Effector memory CD4-positive, alpha-beta T cell (primary cell): ENCODE measurements at regions not wholly inside any gene's neighbourhood (a gene's known extent, or its start where the extent isn't known, plus 50 kb on each side); places are given as distances from the start of the nearest gene placed in this dataset.
"Not testable (repeated sequence)": the region's sequence is repeated elsewhere in the genome, so short reads cannot be mapped to it uniquely, and the experiment has no call there.

Source experiments
- DNase-seq, 3 donors: peaks; one replicate each; pipeline ENCODE4 v3.0.0-alpha.2; 2020
- H3K27ac ChIP-seq: 2 replicates; pipeline ENCODE4 v1.7.0; 2013; ENCODE audit warnings: mild to moderate bottlenecking, low read length, moderate library complexity; ENCODE audit not compliant: insufficient read depth, poor library complexity, severe bottlenecking
- H3K27me3 ChIP-seq: replicated peaks from 2 replicates; pipeline ENCODE4 v1.7.0; 2013; ENCODE audit warnings: mild to moderate bottlenecking, low read length; ENCODE audit not compliant: insufficient read depth, control insufficient read depth, poor library complexity, severe bottlenecking
- H3K36me3 ChIP-seq: 2 replicates; pipeline ENCODE4 v1.7.0; 2013; ENCODE audit warnings: mild to moderate bottlenecking, low read length, moderate library complexity; ENCODE audit not compliant: control insufficient read depth, insufficient read depth
- H3K4me1 ChIP-seq: 2 replicates; pipeline ENCODE4 v1.7.0; 2013; ENCODE audit warnings: low read length, mild to moderate bottlenecking; ENCODE audit not compliant: control insufficient read depth, insufficient read depth, poor library complexity, severe bottlenecking
- H3K4me3 ChIP-seq: 2 replicates; pipeline ENCODE4 v1.7.0; 2013; ENCODE audit warnings: low read length, low read depth, mild to moderate bottlenecking; ENCODE audit not compliant: insufficient read depth, poor library complexity, severe bottlenecking
- H3K9me3 ChIP-seq: 2 replicates; pipeline ENCODE4 v1.7.0; 2013; ENCODE audit warnings: mild to moderate bottlenecking, low read length, moderate library complexity; ENCODE audit not compliant: control insufficient read depth

DNA sequence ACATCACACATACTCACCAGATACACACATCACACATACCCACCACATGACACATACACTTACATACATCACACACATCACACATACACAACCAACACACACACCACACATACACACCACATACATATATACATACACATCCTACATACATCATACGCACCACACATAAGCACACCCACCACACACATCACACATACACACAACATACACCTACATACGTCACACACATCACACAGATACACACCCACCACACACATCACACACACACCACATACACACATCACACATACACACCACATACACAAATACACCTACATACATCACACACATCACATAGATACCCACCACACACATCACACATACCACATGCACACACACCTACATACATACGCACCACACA, 158.4 kb downstream of the NDUFA10 start:
- no peak overlapping the region for H3K4me3 ChIP-seq
- no peaks in the 10 kb centered on the region for H3K9me3 ChIP-seq
- no peaks in the 10 kb centered on the region for H3K4me1 ChIP-seq
- no peak overlapping the region for H3K27ac ChIP-seq
- H3K36me3 ChIP-seq, result no peaks in the 10 kb centered on the region
- no peak for DNase-seq
- no peaks in the 10 kb centered on the region for H3K27me3 ChIP-seq

- Histone ChIP-seq H3K27me3 (no peaks in the 10 kb centered on the region), H3K27ac (no peak overlapping the region), H3K9me3 (no peaks in the 10 kb centered on the region), H3K4me1 (no peaks in the 10 kb centered on the region), H3K36me3 (no peaks in the 10 kb centered on the region), H3K4me3 (no peak overlapping the region)
- no peak for DNase-seq
Observed at GRCh38 chr2:239866350-239866749, 158.8 kb downstream of the NDUFA10 start.

DNA sequence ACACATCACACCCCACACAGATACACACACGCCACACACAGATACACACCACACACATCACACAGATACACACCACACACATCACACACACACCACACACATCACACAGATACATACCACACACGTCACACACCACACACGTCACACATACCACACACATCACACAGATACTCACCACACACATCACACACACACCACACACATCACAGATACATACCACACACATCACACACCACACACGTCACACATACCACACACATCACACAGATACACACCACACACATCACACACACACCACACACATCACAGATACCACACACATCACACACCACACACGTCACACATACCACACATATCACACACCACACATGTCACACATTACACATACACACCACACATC, 159.3 kb downstream of the NDUFA10 start:
- not testable (repeated sequence) for H3K4me1 ChIP-seq, H3K9me3 ChIP-seq, H3K36me3 ChIP-seq, H3K4me3 ChIP-seq, H3K27ac ChIP-seq, DNase-seq, H3K27me3 ChIP-seq

- no peak overlapping the region for H3K4me3 ChIP-seq
- no peaks in the 10 kb centered on the region for H3K9me3 ChIP-seq
- no peaks in the 10 kb centered on the region for H3K36me3 ChIP-seq
- H3K27ac ChIP-seq, result no peak overlapping the region
- no peaks in the 10 kb centered on the region for H3K27me3 ChIP-seq
- no peak for DNase-seq
- no peaks in the 10 kb centered on the region for H3K4me1 ChIP-seq
Observed at GRCh38 chr2:239865059-239865639, 160.0 kb downstream of the NDUFA10 start.

DNA sequence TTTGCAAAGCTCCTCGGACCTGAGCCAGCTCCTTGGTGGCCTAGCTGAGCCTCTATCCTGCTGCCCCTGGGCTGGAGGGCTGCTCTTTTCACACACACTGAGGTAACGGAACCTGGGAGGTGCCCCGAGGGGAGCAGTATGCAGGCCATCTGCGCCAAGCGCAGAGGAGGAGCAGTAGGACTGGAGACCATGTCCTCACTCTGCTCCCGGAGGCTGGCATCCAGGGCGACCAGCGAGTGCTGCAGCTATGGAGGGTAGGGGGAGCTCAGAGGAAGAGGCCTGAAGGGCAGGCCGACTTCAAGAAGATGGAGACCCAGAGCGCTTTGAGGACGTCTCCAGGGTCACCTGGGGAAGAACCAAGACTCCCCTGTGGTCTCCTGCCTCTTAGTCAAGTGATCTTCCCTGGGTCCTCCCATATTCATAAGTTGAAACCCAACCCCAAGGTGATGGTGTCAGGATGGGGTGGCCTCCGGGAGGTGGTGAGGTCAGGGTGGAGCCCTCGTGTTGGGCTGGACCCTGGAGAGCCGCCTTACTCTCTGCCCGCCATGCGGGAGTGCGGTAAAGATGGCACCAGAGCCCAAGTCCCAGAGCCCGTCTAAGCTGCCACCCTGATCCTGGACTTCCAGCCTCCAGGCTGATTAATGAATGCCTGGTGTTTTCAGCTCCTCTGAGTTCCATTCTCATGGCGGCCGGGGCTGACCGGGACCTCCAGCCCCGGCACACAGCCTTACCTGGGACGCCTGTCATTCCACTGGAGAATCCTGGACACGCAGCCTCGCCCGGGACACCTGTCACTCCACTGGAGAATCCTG, 160.7 kb downstream of the NDUFA10 start:
- Histone ChIP-seq H3K36me3 (no peaks in the 10 kb centered on the region), H3K9me3 (no peaks in the 10 kb centered on the region), H3K4me1 (no peaks in the 10 kb centered on the region), H3K4me3 (no peak overlapping the region), H3K27ac (no peak overlapping the region), H3K27me3 (no peaks in the 10 kb centered on the region)
- DNase-seq, result no peak

GRCh38 chr2:239862613-239863012, 162.5 kb downstream of the NDUFA10 start:
- Histone ChIP-seq H3K27ac (no peak overlapping the region), H3K27me3 (no peaks in the 10 kb centered on the region), H3K9me3 (no peaks in the 10 kb centered on the region), H3K4me1 (no peaks in the 10 kb centered on the region), H3K4me3 (no peak overlapping the region), H3K36me3 (no peaks in the 10 kb centered on the region)
- DNase-seq, result no peak

GRCh38 chr2:239858179-239858578, 167.0 kb downstream of the NDUFA10 start:
- Histone ChIP-seq H3K27ac (no peak overlapping the region), H3K36me3 (no peaks in the 10 kb centered on the region), H3K4me1 (no peaks in the 10 kb centered on the region), H3K27me3 (no peaks in the 10 kb centered on the region), H3K4me3 (no peak overlapping the region), H3K9me3 (no peaks in the 10 kb centered on the region)
- DNase-seq, result no peak

- Histone ChIP-seq H3K27ac (no peak overlapping the region), H3K9me3 (no peaks in the 10 kb centered on the region), H3K27me3 (no peaks in the 10 kb centered on the region), H3K4me3 (no peak overlapping the region), H3K36me3 (no peaks in the 10 kb centered on the region), H3K4me1 (no peaks in the 10 kb centered on the region)
- DNase-seq, result no peak
Observed at GRCh38 chr2:239857591-239857990, 167.6 kb downstream of the NDUFA10 start.

GRCh38 chr2:239856620-239857285, 168.4 kb downstream of the NDUFA10 start:
- H3K9me3 ChIP-seq, result no peaks in the 10 kb centered on the region
- DNase-seq, result no peak
- no peak overlapping the region for H3K27ac ChIP-seq
- H3K27me3 ChIP-seq, result no peaks in the 10 kb centered on the region
- no peaks in the 10 kb centered on the region for H3K36me3 ChIP-seq
- no peaks in the 10 kb centered on the region for H3K4me1 ChIP-seq
- H3K4me3 ChIP-seq, result no peak overlapping the region
